ENCODE measurements at regions not wholly inside any gene's neighbourhood (a gene's known extent, or its start where the extent isn't known, plus 50 kb on each side); places are given as distances from the start of the nearest gene placed in this dataset.

- TF ChIP-seq, protein P1, sequence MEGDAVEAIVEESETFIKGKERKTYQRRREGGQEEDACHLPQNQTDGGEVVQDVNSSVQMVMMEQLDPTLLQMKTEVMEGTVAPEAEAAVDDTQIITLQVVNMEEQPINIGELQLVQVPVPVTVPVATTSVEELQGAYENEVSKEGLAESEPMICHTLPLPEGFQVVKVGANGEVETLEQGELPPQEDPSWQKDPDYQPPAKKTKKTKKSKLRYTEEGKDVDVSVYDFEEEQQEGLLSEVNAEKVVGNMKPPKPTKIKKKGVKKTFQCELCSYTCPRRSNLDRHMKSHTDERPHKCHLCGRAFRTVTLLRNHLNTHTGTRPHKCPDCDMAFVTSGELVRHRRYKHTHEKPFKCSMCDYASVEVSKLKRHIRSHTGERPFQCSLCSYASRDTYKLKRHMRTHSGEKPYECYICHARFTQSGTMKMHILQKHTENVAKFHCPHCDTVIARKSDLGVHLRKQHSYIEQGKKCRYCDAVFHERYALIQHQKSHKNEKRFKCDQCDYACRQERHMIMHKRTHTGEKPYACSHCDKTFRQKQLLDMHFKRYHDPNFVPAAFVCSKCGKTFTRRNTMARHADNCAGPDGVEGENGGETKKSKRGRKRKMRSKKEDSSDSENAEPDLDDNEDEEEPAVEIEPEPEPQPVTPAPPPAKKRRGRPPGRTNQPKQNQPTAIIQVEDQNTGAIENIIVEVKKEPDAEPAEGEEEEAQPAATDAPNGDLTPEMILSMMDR (IDR thresholded peaks at IDR 0.05) = no peak
- no peaks in the 10 kb centered on the region for H3K36me3 Mint-ChIP-seq (ENCODE audit: low read depth)
- DNase-seq = no peak
- peaks cover 14% of the 10 kb centered on the region for H3K27me3 Mint-ChIP-seq (ENCODE audit: insufficient read depth)
- no peaks in the 10 kb centered on the region for H3K9me3 Mint-ChIP-seq
- no peak overlapping the region for H3K4me3 Mint-ChIP-seq
- H3K4me1 Mint-ChIP-seq (ENCODE audit: low read depth) = no peaks in the 10 kb centered on the region
- no peak overlapping the region for H3K27ac Mint-ChIP-seq
These were observed 131.4 kb upstream of the ID2 start for GRCh38 chr2:8550481-8550880.

GRCh38 chr2:8550937-8551621 lies 130.8 kb upstream of the ID2 start:
- no peaks in the 10 kb centered on the region for H3K9me3 Mint-ChIP-seq
- H3K36me3 Mint-ChIP-seq (ENCODE audit: low read depth) = no peaks in the 10 kb centered on the region
- peaks cover 14% of the 10 kb centered on the region for H3K27me3 Mint-ChIP-seq (ENCODE audit: insufficient read depth)
- no peak for DNase-seq
- no peak overlapping the region for H3K27ac Mint-ChIP-seq
- TF ChIP-seq, protein P1 (IDR thresholded peaks at IDR 0.05) = no peak
- no peak overlapping the region for H3K4me3 Mint-ChIP-seq
- no peaks in the 10 kb centered on the region for H3K4me1 Mint-ChIP-seq (ENCODE audit: low read depth)

DNA sequence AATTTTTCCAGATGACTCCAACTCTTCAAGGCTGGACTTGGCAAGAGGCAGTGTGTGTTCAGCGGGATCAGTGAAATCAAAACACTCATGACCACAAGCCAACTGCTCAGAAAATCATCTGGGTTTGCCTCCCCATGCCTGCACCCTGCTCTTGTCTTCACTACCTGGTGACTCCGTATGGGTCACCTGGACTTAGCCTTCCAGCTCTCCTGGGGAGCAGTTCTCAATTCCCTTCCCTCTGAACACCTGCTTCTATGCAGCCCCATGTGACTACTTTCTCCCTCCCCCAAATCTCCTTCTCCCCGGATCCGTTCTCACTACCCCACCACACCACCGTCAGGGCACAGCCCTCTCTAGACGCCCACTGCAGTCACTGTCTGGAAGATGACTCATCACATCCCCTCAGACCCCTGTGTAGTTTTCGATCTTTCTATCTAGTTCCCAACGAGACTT lies 130.2 kb upstream of the ID2 start:
- Mint-ChIP-seq H3K27me3 (ENCODE audit: insufficient read depth) (peaks cover 14% of the 10 kb centered on the region), H3K36me3 (ENCODE audit: low read depth) (no peaks in the 10 kb centered on the region), H3K9me3 (no peaks in the 10 kb centered on the region), H3K27ac (no peak overlapping the region), H3K4me3 (no peak overlapping the region), H3K4me1 (ENCODE audit: low read depth) (no peaks in the 10 kb centered on the region)
- no peak for DNase-seq
- TF ChIP-seq, protein P1 (IDR thresholded peaks at IDR 0.05) = no peak

DNA sequence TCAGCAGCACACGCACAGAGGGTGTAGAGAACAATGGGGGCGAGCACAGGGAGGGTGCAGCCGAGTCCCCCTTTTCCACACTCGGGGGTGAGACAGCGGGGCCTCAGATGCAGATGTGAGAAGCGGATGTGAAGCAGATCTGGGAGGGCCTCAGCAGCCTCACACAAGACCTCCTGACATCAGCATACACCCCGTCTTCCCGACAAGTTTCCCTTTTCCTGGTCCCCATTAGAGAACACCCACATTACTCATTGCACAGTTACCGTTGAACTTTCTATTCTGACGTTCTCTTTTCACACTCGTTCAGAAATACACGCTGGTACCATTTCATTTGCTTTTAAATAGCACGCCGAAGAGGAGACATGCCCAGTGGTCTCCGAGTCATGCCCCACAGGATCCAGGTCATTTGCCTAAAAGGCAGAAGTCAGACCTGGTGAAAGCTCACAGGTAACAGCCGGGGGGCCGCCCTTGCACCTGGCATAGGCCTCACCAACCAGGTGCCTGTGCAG lies 129.5 kb upstream of the ID2 start:
- Mint-ChIP-seq H3K4me3 (no peak overlapping the region), H3K9me3 (no peaks in the 10 kb centered on the region), H3K4me1 (ENCODE audit: low read depth) (no peaks in the 10 kb centered on the region), H3K27me3 (ENCODE audit: insufficient read depth) (peaks cover 14% of the 10 kb centered on the region), H3K27ac (no peak overlapping the region), H3K36me3 (ENCODE audit: low read depth) (no peaks in the 10 kb centered on the region)
- DNase-seq = no peak
- TF ChIP-seq, protein P1 (IDR thresholded peaks at IDR 0.05) = no peak

DNA sequence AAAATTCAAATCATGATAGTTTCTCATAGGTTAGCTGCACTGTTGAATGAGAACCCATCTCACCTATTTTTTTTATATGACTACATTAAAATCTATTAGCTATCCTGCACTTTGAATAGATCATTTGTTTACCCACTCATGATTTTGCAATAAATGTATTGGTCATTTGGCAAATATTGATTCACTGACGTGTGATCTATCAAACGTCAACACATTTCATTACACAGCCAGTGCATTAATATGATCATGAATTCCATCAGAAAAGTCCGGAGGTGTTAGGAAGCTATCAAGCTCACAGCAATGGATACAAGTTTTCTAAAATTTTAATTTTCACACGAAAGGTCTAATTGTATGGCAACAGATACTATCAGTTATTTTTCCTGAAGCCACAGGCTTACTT lies 128.2 kb upstream of the ID2 start:
- H3K27ac Mint-ChIP-seq = no peak overlapping the region
- no peak overlapping the region for H3K4me3 Mint-ChIP-seq
- peaks cover 6% of the 10 kb centered on the region; the same call in 1 of the 2 replicates for H3K9me3 Mint-ChIP-seq
- no peak for DNase-seq
- H3K4me1 Mint-ChIP-seq (ENCODE audit: low read depth) = no peaks in the 10 kb centered on the region
- TF ChIP-seq, protein P1 (IDR thresholded peaks at IDR 0.05) = no peak
- peaks cover 11% of the 10 kb centered on the region for H3K27me3 Mint-ChIP-seq (ENCODE audit: insufficient read depth)
- H3K36me3 Mint-ChIP-seq (ENCODE audit: low read depth) = no peaks in the 10 kb centered on the region

All from HFFc6 (cell line).